Heart right ventricle (tissue), 16 donors: ENCODE measurements at regions not wholly inside any gene's neighbourhood (a gene's known extent, or its start where the extent isn't known, plus 50 kb on each side); places are given as distances from the start of the nearest gene placed in this dataset.

Experiments
- ATAC-seq, 8 donors: fragments of 200-7000 bp; cut with Tn5 transposase; one replicate each; pipeline ENCODE4 v1.9.1; 2020; ENCODE audit warnings: mild to moderate bottlenecking in 8 of 8, moderate library complexity in 8 of 8, moderate number of reproducible peaks in 1 of 8
- DNase-seq, 2 donors: peaks; one replicate each; pipeline ENCODE4 v3.0.0-alpha.2; 2020
- H3K27ac ChIP-seq, 10 donors: fragments of 200-600 bp; sonication (generic) in 2 of 10; one replicate each; pipeline versions ENCODE4 v1.5.0 to v1.8.0; 2020 to 2022; ENCODE audit warnings: mild to moderate bottlenecking in 3 of 10
- H3K27me3 ChIP-seq, 7 donors: fragments of 200-600 bp; one replicate each; pipeline ENCODE4 v1.8.0; 2021 to 2022; ENCODE audit warnings: mild to moderate bottlenecking in 2 of 7
- H3K36me3 ChIP-seq, 9 donors: fragments of 200-600 bp; sonication (generic) in 1 of 9; one replicate each; pipeline versions ENCODE4 v1.5.0 to v1.8.0; 2020 to 2022; ENCODE audit warnings: mild to moderate bottlenecking in 2 of 9
- H3K4me1 ChIP-seq, 9 donors: fragments of 200-600 bp; sonication (generic) in 1 of 9; one replicate each; pipeline versions ENCODE4 v1.5.0 to v1.8.0; 2020 to 2022; ENCODE audit warnings: mild to moderate bottlenecking in 4 of 9
- H3K4me3 ChIP-seq, 10 donors: fragments of 200-600 bp; sonication (generic) in 2 of 10; one replicate each; pipeline versions ENCODE4 v1.5.0 to v1.8.0; 2020 to 2022; ENCODE audit warnings: mild to moderate bottlenecking in 7 of 10, moderate library complexity in 2 of 10
- H3K9me3 ChIP-seq, 11 donors: fragments of 200-600 bp in 10 of 11; sonication (generic) in 2 of 11; one replicate each; pipeline versions ENCODE4 v1.5.0 to v1.8.0; 2013 to 2022; ENCODE audit warnings: mild to moderate bottlenecking in 2 of 11, control low read depth in 1 of 11, moderate library complexity in 1 of 11
- WGBS, 2 donors: extraction: QIAGEN DNeasy Blood & Tissue Kit; methylation state at CpG; one replicate each; pipeline ENCODE4 v1.1.7; 2013; ENCODE audit warnings: inconsistent platforms in 1 of 2; 5-methylcytosine and 5-hydroxymethylcytosine counted together
- intact Hi-C, 10 donors: fragments of 100-400 bp; cut with DNase I; formaldehyde crosslinking; loops; one replicate each; pipeline versions ENCODE4 v1.11.1 to v1.14.2; 2022
- TF ChIP-seq, protein P1 (sequence below), 9 donors: fragments of 200-600 bp; sonication (generic) in 2 of 9; IDR thresholded peaks; one replicate each; pipeline versions ENCODE4 v1.5.0 to v1.8.0; 2021 to 2022; ENCODE audit warnings: antibody characterized with exemption in 9 of 9, mild to moderate bottlenecking in 5 of 9, moderate library complexity in 1 of 9
- donor health status: Arrhythmogenic right ventricular cardiomyopathy.
- donor health status: ischemic (EF 13 %, LVEDD 7.1; RV severe dilation, severe dysfunction).
- donor health status: healthy with polysubstance abuse.
- donor health status: DM: no; HTN: yes; CAD: no.
- donor health status: DM: no; HTN: no; CAD: no.
- donor health status: ischemic (EF 25% LVEDD 6.9; RV normal size, moderate dysfunction).
- donor health status: ischemic (EF 25% LVEDD 5.7; RV mildly dilated, moderate dysfunction).
- donor health status: healthy.
- donor health status: DM: yes; HTN: yes; CAD: no.
- donor health status: Ischemic cardiomyopathy.
- donor health status: ischemic (EF 35%, LVEDD 5.7; RV mildly dilated, moderate dysfunction).
- donor health status: nonischemic (EF 11% LVEDD 7.7; RV severe dilation, severe dysfunction).
- donor health status: DM: yes; HTN: yes; CAD: no.
- donor health status: PGD.
- donor health status: ischemic (EF 29% LVEDD 5.4; RV normal size, mild dysfunction).
- donor health status: nonischemic (EF 23%, LVEDD 6.1; RV moderate dilation, normal function).

DNA sequence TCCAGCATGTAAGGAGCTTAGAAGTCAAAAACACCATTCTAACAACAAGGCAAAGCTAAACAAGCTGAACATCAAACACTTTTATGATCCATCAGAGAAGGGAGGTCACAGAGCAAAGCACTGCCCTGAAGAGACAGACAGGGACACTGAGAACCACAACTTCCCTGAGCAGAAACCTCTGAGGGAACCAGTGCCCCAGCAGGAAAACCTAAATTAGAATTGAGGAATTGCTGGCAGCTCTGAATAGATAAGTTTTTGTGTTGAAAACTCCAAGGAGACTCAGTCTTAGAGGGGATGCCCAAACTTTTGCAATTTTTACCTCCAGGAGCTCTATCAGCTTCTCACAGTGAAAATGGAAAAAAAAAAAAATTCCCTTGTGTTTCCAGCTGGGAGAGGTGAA, 83.0 kb upstream of the MAPK10 start:
- no peaks in the 10 kb centered on the region for H3K27me3 ChIP-seq
- intact Hi-C loops, result no loop called here
- no peak for ATAC-seq
- no peak overlapping the region for H3K27ac ChIP-seq
- no peaks in the 10 kb centered on the region for H3K4me1 ChIP-seq
- H3K9me3 ChIP-seq, result peaks cover 0 to 16% (median 0%) of the 10 kb centered on the region in 11 donors
- no peak overlapping the region for H3K4me3 ChIP-seq
- no peaks in the 10 kb centered on the region for H3K36me3 ChIP-seq
- DNase-seq, result no peak
- TF ChIP-seq, protein P1, sequence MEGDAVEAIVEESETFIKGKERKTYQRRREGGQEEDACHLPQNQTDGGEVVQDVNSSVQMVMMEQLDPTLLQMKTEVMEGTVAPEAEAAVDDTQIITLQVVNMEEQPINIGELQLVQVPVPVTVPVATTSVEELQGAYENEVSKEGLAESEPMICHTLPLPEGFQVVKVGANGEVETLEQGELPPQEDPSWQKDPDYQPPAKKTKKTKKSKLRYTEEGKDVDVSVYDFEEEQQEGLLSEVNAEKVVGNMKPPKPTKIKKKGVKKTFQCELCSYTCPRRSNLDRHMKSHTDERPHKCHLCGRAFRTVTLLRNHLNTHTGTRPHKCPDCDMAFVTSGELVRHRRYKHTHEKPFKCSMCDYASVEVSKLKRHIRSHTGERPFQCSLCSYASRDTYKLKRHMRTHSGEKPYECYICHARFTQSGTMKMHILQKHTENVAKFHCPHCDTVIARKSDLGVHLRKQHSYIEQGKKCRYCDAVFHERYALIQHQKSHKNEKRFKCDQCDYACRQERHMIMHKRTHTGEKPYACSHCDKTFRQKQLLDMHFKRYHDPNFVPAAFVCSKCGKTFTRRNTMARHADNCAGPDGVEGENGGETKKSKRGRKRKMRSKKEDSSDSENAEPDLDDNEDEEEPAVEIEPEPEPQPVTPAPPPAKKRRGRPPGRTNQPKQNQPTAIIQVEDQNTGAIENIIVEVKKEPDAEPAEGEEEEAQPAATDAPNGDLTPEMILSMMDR (IDR thresholded peaks at IDR 0.05), result no peak

DNA sequence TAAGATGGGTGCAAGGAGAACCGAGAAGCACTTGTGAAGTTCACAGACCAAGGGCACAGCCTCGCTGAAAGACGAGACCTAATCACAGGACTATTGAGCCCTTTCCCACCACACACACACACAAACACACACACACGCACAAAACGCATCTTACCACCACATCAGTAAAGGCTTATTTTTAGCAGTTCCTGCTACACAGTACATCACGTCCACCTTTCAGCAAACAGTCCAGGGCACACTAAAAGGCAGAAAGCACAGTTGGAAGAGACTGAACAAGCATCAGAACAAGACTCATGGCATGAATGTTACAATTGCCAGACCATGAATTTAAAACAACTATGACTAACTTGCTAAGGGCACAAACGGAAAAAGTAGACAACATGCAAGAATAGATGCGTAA, 83.6 kb upstream of the MAPK10 start:
- no peaks in the 10 kb centered on the region for H3K4me1 ChIP-seq
- H3K27ac ChIP-seq, result no peak overlapping the region
- no peaks in the 10 kb centered on the region for H3K27me3 ChIP-seq
- H3K36me3 ChIP-seq, result no peaks in the 10 kb centered on the region
- TF ChIP-seq, protein P1 (IDR thresholded peaks at IDR 0.05), result no peak
- 53 to 59% methylated on average over 8 of the region's 8 CpGs for WGBS, 2 donors
- H3K4me3 ChIP-seq, result no peak overlapping the region
- DNase-seq (no peak), ATAC-seq (no peak)
- H3K9me3 ChIP-seq, result peaks cover 0 to 16% (median 0%) of the 10 kb centered on the region in 11 donors
- intact Hi-C loops, result no loop called here

DNA sequence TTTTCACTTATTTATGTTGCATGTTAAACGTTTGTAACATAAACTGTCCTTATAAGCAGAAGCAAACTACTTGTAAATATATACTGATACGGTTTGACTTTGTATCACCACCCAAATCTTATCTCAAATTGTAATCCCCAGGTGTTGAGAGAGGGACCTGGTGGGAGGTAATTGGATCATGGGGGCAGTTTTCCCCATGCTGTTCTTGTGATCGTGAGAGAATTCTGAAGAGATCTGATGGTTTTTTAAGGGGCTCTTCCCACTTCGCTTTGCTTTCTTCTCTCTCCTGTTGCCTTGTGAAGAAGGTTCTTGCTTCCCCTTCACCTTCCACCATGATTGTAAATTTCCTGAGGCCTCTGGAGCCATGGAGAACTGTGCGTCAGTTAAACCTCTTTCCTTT, 87.1 kb upstream of the MAPK10 start:
- intact Hi-C loops, result no loop called here
- no peaks in the 10 kb centered on the region for H3K27me3 ChIP-seq
- H3K9me3 ChIP-seq, result peaks cover 0 to 16% (median 0%) of the 10 kb centered on the region in 11 donors
- no peaks in the 10 kb centered on the region for H3K4me1 ChIP-seq
- TF ChIP-seq, protein P1 (IDR thresholded peaks at IDR 0.05), result no peak
- WGBS, 2 donors, result 51 to 52% methylated on average over 5 of the region's 5 CpGs
- no peak overlapping the region for H3K27ac ChIP-seq
- DNase-seq, result no peak
- ATAC-seq, result no peak
- H3K4me3 ChIP-seq, result no peak overlapping the region
- H3K36me3 ChIP-seq, result no peaks in the 10 kb centered on the region

DNA sequence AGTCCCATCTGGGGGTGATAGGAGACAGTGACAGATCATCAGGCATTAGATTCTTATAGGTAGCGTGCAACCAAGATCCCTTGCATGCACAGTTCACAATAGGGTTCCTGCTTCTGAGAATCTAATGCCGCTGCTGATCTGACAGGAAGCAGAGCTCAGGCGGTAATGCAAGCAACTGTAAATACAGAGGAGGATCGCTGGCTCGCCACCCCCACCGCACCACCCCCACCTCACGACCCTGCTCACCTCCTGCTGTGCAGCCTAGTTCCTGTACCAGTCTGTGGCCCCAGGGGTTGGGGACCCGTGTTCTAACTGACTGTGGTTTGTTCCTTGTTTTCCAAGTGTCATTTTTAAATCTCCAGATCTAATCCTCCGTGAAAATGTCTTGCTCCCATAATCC, 89.0 kb upstream of the MAPK10 start:
- WGBS, 2 donors, result 55 to 73% methylated on average over 9 of the region's 9 CpGs
- TF ChIP-seq, protein P1 (IDR thresholded peaks at IDR 0.05), result no peak
- ATAC-seq, result no peak

More for the DNA sequence above, 89.0 kb upstream of the MAPK10 start:
- intact Hi-C loops, result no loop called here
- Histone ChIP-seq H3K9me3 (peaks cover 0 to 16% (median 0%) of the 10 kb centered on the region in 11 donors), H3K27ac (no peak overlapping the region), H3K4me1 (no peaks in the 10 kb centered on the region), H3K4me3 (no peak overlapping the region), H3K36me3 (no peaks in the 10 kb centered on the region), H3K27me3 (no peaks in the 10 kb centered on the region)
- DNase-seq, result no peak
